CD4-positive, alpha-beta T cell treated with Interleukin-4 for 1 hour (primary cell): ENCODE measurements at regions not wholly inside any gene's neighbourhood (a gene's known extent, or its start where the extent isn't known, plus 50 kb on each side); places are given as distances from the start of the nearest gene placed in this dataset.

Experiments used
- DNase-seq, 2 donors: peaks; one replicate each; pipeline ENCODE4 v3.0.0-alpha.2; 2020 to 2022

DNA sequence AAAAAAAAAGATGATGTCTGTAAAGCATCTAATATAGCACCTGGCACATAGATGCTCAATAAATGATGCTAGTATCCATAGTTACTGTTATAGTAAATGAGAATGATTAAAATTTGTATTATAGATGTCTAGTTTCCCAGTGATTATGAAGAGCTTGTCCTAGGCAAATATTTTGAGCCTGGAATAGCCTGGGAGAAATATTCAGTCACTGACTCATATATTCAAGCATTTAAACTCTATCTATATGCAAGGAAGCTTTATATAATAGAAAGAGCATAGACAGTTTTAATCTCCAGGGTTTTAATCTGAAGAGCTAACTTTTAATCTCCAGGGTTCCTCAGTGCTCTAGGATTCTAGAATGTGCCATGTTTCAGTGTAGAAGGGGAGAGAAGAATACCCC lies 91.5 kb upstream of the VASH1 start:
- DNase-seq, result no peak

DNA sequence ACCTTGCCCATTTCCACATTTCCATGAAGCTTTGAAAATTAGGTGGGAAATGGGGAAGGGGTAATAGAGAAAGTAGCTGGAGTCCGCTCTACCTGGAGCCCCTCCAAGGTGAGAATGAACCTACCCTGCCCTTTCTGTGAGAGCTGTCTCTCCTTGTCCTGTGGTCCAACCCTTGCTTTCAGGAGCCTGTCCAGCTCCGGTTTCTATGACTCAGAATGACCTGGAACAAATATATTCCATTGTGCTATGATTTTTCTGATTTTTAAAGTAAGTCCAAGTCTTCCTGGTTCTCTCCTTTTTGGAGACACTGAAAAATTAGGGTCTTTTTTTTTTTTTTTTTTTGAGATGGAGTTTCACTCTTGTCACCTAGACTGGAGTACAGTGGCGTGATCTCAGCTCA lies 89.1 kb upstream of the VASH1 start:
- DNase-seq, result no peak

DNA sequence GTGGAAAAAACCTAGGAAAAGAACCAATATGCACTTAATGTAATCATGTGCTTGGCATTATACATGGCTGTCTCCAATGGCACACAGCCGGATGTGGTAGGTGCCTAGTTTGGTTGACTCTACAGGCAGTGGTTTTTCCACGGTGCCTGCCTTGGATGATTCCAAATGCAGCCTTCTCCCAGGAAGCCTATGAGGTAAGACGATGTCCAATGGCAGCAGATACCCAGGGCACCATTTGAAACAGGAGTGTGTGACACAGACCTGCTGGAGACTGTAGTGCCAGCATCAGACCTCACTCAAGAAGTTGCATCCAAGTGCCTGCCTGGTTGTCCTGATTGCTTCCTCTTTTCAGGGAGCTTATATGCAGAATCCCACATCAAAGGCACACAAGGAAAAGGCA lies 88.0 kb upstream of the VASH1 start:
- DNase-seq, result no peak

DNA sequence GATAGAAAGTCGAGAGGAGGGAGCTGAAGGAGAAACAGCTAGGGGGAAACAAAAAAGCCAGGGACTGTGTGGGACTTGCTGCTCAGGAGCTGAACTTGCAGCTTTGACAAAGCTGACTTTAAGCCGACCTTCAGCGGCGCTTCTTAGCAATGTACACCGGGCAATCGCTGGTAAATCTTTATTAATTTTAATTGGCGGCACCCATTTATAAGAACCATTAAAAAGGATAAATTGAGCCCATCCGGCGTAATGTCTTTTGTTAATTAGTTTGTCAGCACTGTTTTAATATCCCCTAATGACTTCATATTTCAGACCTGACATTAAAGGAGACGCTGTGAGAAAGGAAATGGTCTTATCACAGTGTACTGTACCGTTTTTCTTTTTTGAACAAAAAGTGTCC lies 86.2 kb upstream of the VASH1 start:
- DNase-seq, result no peak

DNA sequence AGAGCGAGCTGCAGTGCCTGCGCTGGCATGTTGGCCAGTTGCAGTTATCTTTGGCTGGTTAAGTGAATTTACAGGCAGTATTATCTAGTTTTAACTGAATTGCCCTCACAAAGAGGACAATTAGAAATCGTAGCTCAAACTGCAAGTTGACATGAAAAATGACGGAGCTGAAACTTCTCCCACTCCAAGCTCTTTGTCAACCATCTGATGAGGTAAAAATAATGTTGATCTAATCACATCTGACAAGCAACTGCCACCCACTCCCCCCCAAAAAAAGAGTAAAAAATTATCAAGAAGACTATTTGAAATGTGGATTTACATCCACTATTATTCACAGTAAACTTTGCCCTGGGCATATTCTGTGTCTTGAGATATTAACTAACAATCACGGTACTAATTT lies 84.7 kb upstream of the VASH1 start:
- no peak for DNase-seq

DNA sequence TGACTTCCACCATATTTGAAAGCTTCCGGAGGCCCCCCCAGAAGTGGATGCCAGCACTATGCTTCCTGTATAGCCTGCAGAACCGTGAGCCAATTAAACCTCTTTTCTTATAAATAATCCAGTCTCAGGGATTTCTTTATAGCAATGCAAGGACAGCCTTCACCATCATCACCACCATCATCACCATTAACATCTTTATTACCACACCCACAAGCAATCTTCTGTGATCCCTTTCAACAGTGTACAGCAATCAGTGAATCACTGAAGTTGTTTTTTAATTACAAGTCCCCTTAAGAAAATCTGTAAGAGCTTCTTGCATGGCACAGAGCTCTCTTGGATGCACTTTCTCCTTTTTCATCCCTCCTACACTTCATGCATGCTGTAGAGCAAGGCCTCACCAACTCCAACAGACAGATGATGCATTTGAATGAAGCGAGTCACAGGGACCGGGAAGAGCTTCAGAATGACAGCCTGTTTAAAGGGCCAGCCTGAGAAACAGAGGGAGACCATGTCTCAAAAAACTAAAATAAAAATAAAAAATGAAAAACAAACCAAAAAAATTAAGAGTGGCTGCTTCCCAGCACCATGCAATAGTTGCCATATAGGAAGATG lies 83.6 kb upstream of the VASH1 start:
- DNase-seq, result no peak

DNA sequence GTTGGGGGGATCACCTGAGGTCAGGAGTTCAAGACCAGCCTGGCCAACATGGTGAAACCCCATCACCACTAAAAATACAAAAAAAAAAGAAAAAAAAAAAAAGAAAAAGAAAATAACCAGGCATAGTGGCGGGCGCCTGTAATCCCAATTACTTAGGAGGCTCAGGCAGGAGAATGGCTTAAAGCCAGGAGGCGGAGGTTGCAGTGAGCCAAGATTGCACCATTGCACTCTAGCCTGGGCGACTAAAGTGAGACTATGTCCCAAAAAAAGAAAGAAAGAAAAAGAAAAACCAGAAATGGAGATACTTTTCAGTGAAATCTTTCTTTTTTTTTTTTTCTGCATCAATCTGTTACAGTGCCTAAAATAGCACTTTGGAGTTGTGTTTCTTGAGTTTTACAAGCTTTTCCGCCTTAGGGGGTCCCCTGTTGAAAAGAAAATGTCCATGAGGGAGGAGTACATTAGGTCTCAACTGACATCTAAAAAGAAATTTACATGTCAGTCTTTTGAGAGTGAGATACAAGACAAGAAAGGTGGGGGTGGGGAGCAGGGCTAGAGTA lies 82.9 kb upstream of the VASH1 start:
- DNase-seq, result no peak

DNA sequence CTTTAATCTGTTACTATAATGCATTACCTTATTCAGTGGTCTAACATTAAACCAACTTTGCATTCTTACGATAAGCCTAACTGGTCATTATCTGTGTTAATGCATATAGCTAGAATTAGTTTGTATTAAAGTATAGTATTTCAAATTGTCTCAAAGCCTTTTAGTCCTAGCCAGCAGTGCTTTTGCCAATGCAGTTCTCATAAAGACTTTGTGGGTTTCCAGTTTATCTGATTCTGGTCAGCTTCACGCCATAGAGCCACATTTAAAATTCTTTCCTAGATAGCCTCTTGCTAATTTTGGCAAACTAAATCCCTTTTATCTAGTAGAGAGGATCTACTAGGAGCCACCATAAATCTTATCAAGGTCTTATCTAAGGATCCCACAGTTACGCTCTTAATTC lies 78.9 kb upstream of the VASH1 start:
- no peak for DNase-seq

DNA sequence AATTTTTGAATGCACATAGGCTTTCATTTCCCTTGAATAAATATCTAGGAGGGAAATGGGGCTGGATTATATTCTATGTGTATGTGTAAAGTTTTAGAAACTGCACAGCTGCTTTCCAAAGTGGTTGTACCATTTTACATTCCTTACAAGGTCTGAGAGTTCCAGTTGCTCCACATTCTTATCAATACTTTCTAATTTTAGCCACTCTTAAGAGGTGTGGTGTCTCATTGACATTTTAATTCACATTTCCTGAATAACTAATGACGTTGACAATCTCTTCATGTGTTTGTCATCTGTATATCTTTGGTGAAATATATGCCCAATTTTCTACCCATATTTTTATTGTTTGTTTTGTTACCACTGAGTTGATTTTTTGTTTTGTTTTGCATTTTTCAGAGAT lies 74.6 kb upstream of the VASH1 start:
- DNase-seq, result no peak

DNA sequence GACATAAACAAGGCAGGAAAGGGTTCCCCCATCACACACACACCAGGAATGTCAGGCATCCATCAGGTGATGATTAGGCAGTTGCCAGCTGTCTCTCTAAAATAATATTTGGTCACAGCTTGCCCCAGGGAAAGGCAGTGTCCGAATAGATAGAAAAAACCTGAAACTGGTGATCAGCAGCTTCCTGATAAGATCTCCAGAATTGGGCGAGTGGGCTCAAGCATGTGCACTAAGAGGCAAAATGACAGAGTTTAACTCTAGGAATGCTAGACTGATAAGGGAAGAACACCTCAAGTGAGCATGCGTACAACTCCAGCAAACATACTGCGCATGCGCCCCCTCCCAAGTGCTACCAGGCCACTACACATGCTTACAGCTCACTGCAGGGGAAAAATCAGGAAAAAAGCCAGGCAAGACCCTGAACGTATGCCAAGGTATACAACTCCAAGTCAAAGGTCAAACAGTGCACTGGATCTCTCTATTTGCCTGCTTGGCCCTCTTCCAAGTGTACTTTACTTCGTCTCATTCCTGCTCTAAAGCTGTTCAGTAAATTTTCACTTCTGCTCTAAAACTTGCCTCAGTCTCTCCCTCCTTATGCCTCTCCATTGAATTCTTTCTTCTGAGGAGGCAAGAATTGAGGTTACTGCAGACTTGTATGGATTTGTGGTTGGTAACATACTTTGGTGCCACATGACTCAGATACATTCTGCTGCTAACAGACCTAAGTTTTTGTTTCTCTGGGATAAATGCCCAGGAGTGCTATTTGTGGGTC lies 73.5 kb upstream of the VASH1 start:
- DNase-seq, result no peak

DNA sequence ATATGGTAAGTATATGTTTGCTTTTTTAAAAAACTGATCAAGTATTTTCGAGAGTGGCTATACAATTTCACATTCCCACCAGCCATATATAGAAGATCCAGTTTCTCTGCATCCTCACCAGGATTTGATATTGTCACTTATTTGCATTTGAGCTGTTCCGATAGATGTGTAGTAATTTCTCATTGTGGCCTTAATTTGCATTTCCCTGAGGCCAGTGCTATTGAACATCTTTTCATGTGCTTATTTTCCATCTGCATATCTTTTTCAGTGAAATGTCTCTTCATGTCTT lies 72.9 kb upstream of the VASH1 start:
- no peak for DNase-seq

DNA sequence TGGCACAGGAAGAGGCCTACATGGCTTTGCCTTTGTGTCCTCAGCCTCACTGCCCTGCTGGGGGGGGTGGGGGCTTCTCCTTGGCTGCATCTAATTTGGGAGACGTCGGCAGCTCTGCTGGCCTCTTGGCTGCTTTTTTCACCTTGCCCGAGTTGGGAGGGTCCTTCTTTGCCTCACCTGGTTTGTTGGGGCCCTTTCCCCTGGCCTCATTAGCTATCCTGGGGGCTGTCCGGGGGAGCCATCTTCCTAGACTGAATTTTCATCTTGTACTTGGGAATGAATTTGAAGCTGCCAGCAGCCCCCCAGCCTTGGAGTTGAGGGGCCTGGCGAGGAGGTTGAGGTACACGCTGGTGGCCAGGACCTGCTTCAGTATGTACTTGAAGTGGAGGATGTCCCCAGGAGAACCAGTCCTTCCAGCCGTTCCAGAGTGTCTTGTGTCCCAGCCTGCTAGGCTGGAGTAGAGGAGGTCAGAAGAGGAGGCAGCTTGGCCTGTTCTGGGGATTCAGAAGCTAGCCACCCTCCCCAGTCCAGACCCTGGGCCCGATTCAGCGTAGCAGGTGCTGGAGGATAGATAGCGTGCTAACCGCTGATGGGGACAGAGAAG lies 70.7 kb upstream of the VASH1 start:
- DNase-seq, result no peak

DNA sequence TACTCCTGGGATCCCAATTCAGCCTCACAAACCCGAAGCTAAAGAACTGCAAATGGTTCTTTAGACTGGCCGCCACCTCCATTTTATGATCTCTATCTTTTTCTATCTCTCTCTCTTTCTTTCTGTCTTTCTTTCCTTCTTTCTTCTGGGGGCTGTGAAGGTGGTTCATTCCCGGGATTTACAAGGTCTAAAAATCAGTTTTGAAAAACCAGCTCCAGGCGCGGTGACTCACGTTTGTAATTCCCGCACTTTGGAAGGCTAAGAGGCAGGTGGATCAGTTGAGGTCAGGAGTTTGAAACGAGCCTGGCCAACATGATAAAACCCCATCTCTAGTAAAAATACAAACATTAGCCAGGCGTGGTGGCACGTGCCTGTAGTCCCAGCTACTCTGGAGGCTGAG lies 67.2 kb upstream of the VASH1 start:
- DNase-seq, result no peak

DNA sequence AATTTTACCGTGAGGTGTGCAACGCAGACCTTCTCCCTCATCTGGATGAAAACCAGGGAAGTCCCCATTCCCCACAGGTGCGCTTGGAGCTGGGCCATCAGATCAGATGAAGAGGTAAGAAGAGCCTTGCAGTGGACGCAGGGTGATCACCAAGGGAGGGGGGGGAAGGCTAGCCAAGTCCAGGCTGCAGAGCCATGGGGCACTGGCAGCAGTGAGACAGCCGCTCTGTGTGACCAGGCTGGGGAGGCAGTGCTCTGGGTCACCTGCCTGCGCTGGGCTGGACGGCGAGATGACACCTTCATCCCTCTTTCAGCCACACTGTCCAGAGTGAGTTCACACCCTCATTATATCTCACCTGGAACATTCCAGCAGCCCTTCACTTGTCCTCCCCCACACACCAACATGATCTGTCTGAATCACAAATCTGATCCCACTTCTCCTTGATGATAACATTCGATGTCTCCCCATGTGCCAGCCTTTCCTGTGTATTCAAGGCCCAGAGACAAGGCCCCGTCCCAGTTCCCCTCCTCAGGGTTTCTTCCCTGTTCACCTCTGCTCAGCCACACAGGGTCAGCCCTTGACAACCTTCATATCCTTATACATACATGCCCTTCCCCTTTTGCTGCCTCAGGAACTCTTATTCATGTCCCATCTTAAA lies 65.9 kb upstream of the VASH1 start:
- no peak for DNase-seq

DNA sequence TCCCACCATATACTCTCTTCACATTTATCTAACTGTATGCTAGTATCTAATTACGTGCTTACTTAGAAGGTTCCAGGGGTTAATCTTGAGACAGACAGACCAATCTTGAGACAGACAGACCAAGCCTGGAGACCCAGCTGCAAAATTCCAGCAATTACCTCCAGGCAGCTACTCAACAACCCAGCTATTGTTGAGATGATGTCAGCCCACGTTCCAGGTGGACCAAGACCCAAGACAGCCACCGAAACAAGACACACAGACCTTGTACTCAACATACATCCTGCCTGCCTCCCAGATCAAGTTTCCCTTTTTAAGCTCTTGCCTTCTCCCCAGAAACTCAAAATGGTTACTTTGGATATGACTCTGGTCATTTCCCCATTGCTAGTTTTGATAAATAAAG lies 64.9 kb upstream of the VASH1 start:
- DNase-seq, result no peak

DNA sequence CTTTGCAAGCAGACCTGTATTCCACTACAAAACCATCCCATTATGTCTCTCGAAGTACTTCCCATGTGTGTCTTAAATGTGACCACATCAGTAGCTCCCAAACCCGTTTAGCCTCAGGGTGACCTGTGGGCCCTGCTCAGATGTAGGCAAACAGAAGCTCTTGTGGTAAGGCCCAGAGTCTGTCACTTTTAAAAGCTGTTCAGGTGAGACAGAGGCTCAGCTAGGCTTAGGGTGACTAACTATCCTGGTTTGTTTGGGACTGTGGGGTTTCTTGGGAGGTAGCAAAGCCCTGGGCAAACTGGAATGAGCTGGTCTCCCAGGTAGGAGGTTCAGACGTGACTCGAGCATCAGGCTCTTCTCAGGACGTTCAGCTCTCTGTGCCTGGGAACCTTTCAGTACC lies 64.5 kb upstream of the VASH1 start:
- DNase-seq, result no peak

DNA sequence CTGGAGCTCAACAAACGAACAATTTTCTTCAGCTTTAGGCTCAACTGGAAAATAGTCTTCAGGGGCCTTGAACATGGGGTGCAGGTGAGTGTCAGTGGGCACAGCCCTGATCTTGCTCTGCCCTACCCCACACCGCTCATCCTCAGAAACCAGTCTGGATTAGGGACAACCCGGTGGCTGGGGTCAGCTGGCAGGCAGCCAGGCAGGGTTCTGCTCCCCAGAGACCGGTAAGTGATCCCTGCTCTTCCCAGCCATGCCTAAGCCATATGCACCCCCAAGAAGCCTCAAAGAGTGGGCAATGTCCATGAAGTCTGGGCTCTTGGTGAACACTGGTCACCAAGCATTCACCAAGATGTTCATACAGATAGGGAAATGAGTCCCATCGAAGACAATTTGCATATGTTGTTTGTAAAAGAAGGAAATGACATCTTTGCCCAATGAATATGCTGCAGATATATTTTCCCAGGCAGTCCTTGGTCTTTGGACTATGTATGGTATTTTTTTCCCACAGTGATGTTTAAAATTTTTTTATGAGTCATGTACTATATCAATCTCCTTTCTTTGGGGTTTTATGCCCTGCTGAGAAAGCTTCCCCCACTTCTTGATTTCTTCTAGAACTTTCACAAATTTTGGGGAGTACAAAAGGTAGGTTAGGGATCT lies 63.9 kb upstream of the VASH1 start:
- no peak for DNase-seq

DNA sequence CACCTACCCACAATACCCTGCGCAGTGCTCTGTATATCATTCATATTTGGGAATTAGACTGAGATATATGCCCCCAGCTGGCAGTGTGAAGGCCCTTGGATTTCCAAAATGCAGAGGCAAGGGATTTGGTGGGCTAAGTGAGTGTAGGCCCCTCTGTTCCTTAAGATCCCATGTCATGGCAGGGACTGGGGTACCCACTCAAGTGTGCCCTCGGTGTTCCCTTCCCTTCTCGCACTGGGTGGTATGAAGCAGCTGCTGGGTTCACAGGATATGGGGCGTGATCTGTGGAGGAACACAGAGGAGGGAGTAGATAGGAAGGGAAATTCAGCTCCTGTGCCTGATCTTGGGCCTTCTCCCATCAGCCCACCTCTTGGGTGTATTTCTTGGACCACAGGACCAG lies 63.1 kb upstream of the VASH1 start:
- no peak for DNase-seq

DNA sequence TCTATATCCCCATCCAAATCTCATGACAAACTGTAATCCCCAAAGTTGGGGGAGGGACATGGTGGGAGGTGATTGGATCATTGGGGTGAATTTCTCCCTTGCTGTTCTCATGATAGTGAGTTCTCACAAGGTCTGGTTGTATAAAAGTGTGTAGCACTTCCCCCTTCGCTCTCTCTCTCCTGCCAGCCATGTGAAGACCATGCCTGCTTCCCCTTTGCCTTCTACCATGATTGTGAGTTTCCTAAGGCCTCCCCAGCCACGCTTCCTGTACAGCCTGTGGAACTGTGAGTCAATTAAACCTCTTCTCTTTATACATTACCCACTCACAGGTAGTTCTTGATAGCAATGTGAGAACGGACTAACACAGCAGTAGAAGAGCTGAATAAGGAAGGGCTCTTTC lies 62.6 kb upstream of the VASH1 start:
- DNase-seq, result peak in 1 of 2 donors; percentile 14

DNA sequence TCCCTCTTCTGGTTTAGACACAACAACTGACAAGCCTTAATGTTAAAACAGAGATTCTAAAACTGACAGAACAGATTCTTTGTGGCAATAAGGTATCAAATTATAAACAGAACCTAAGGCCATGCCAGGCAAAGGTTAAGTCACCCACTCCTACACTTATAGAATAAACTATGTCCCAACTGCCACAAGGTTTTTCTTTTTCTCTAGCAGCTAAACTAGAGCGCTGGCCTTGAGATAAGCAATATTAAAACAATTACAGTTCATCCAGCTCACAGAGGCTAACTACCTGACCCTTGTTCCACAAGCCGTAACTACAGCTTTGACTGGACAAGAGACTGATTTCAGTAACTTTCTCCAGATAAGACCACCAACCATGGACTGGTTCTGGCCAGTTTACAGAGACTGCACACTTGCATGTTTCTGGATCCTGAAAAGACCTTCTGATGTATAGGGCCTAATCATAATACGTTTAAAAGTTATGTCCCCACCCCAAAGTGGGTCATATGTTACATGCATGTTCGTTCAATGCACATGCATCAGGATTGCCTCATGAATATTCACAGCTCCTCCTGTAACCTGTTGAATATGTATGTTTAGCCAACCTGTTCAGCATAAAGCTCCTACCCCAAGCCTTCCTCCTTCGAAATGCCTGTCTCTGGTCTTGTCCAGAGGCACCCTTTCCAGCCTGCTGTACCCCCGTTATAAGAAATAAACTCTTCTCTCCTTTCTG lies 61.9 kb upstream of the VASH1 start:
- DNase-seq, result no peak

DNA sequence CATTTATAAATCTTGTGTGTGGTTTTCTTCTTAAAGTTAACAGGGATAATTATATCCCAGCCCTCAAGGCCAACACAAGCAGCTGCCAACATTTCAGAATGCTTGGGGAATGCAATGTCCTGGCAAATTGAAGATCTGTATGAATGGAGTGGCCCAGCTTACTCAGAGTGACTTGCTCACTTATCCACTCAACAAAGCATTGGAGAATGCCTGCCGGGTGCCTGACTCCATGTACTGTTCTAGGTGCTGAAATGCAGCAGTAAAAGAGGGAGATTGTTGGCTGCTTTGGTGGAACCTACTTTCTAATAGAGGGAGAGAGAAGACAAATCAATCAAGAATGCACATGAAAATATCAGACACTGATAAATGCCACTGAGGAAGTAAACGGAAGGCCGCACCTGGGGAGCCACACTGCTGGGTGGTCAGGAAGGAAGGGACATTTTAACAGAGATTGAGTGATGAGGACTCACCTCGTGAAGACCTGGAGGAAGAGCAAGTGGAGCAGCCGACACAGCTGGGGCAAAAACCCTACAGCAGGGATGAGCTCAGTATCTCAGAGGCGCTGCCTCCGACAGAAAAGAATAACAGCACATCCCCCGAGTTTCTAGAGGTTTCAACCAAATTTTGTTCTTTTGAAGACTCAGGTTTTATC lies 61.2 kb upstream of the VASH1 start:
- no peak for DNase-seq

DNA sequence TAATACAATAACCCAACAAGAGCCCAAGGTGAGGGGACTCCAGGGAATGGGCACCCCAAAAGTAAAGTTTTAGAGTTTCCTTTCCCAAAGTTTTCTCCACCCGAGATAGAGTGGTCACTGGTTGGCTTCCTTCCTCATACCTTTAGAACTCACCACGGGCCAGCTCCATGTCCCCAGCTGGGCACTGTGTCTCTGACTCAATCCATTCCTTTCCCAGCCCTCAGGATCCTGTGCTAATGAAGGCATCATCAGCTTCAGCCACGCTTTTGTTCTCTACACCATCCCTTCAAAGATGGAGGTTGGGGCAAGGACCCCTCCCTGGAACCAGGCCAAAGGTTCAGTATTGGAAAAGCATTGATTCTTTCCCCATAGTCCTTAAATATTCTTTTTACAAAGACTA lies 59.8 kb upstream of the VASH1 start:
- DNase-seq, result no peak
